ENCODE measurements at regions not wholly inside any gene's neighbourhood (a gene's known extent, or its start where the extent isn't known, plus 50 kb on each side); places are given as distances from the start of the nearest gene placed in this dataset.

- TF ChIP-seq RFX5 (IDR thresholded peaks at IDR 0.05; ENCODE audit: low read depth, low read length) (no peak), POLR2A (IDR thresholded peaks at IDR 0.05; ENCODE audit: low read depth, low read length) (no peak), RAD21 (IDR thresholded peaks at IDR 0.05; ENCODE audit: low read length) (no peak)
- TF ChIP-seq, protein P1, sequence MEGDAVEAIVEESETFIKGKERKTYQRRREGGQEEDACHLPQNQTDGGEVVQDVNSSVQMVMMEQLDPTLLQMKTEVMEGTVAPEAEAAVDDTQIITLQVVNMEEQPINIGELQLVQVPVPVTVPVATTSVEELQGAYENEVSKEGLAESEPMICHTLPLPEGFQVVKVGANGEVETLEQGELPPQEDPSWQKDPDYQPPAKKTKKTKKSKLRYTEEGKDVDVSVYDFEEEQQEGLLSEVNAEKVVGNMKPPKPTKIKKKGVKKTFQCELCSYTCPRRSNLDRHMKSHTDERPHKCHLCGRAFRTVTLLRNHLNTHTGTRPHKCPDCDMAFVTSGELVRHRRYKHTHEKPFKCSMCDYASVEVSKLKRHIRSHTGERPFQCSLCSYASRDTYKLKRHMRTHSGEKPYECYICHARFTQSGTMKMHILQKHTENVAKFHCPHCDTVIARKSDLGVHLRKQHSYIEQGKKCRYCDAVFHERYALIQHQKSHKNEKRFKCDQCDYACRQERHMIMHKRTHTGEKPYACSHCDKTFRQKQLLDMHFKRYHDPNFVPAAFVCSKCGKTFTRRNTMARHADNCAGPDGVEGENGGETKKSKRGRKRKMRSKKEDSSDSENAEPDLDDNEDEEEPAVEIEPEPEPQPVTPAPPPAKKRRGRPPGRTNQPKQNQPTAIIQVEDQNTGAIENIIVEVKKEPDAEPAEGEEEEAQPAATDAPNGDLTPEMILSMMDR (conservative IDR thresholded peaks at IDR 0.05; ENCODE audit: low read depth, low read length) = no peak
Observed at GRCh38 chr3:101119535-101119934, 126.3 kb upstream of the ABI3BP start.

Data from IMR-90 (cell line).